ENCODE measurements at regions not wholly inside any gene's neighbourhood (a gene's known extent, or its start where the extent isn't known, plus 50 kb on each side); places are given as distances from the start of the nearest gene placed in this dataset.

GRCh38 chr13:103695320-103695719, 629.1 kb upstream of the SLC10A2 start:
- no peaks in the 10 kb centered on the region for H3K27me3 ChIP-seq (ENCODE audit: insufficient read depth, low read length)
- H3K9ac ChIP-seq (ENCODE audit: low read length) = no peak overlapping the region
- H3K9me2 ChIP-seq (ENCODE audit: low read depth, low read length) = no peaks in the 10 kb centered on the region
- no peak overlapping the region for H3K4me2 ChIP-seq (ENCODE audit: low read length)
- no peak overlapping the region for H3K4me3 ChIP-seq (ENCODE audit: low read depth, low read length, poor library complexity, severe bottlenecking)
- TF ChIP-seq EZH2 (IDR thresholded peaks at IDR 0.05; ENCODE audit: borderline replicate concordance, low read length) = no peak
- TF ChIP-seq CTCF (IDR thresholded peaks at IDR 0.05; ENCODE audit: low read length) = no peak
- no peak overlapping the region for H3K27ac ChIP-seq (ENCODE audit: low read depth, low read length, poor library complexity, severe bottlenecking)
- H3K79me2 ChIP-seq (ENCODE audit: insufficient read depth, low read length) = no peaks in the 10 kb centered on the region
- no peaks in the 10 kb centered on the region for H4K20me1 ChIP-seq (ENCODE audit: insufficient read depth, low read length)
- no peaks in the 10 kb centered on the region for H3K9me3 ChIP-seq (ENCODE audit: low read length)
- H3K4me1 ChIP-seq (ENCODE audit: insufficient read depth, low read length, severe bottlenecking) = no peaks in the 10 kb centered on the region
- no peaks in the 10 kb centered on the region for H3K36me3 ChIP-seq (ENCODE audit: insufficient read depth, low read length)
- no peak overlapping the region for H2AFZ ChIP-seq (ENCODE audit: low read length)
- no peaks in the 10 kb centered on the region for H3F3A ChIP-seq (ENCODE audit: insufficient read depth, low read length)

- Histone ChIP-seq H3K9ac (ENCODE audit: low read length) (no peak overlapping the region), H3K36me3 (ENCODE audit: insufficient read depth, low read length) (no peaks in the 10 kb centered on the region), H3K4me3 (ENCODE audit: low read depth, low read length, poor library complexity, severe bottlenecking) (no peak overlapping the region), H3F3A (ENCODE audit: insufficient read depth, low read length) (no peaks in the 10 kb centered on the region), H3K27ac (ENCODE audit: low read depth, low read length, poor library complexity, severe bottlenecking) (no peak overlapping the region), H3K27me3 (ENCODE audit: insufficient read depth, low read length) (no peaks in the 10 kb centered on the region), H2AFZ (ENCODE audit: low read length) (no peak overlapping the region), H3K79me2 (ENCODE audit: insufficient read depth, low read length) (no peaks in the 10 kb centered on the region), H3K9me3 (ENCODE audit: low read length) (no peaks in the 10 kb centered on the region), H3K4me2 (ENCODE audit: low read length) (no peak overlapping the region), H3K9me2 (ENCODE audit: low read depth, low read length) (no peaks in the 10 kb centered on the region), H4K20me1 (ENCODE audit: insufficient read depth, low read length) (no peaks in the 10 kb centered on the region), H3K4me1 (ENCODE audit: insufficient read depth, low read length, severe bottlenecking) (no peaks in the 10 kb centered on the region)
- no peak for TF ChIP-seq EZH2 (IDR thresholded peaks at IDR 0.05; ENCODE audit: borderline replicate concordance, low read length)
- TF ChIP-seq CTCF (IDR thresholded peaks at IDR 0.05; ENCODE audit: low read length) = no peak
These were observed 628.3 kb upstream of the SLC10A2 start for GRCh38 chr13:103694471-103694870.

GRCh38 chr13:103694033-103694432, 627.8 kb upstream of the SLC10A2 start:
- Histone ChIP-seq H3K9me3 (ENCODE audit: low read length) (no peaks in the 10 kb centered on the region), H3F3A (ENCODE audit: insufficient read depth, low read length) (no peaks in the 10 kb centered on the region), H3K36me3 (ENCODE audit: insufficient read depth, low read length) (no peaks in the 10 kb centered on the region), H3K9ac (ENCODE audit: low read length) (no peak overlapping the region), H3K27me3 (ENCODE audit: insufficient read depth, low read length) (no peaks in the 10 kb centered on the region), H3K9me2 (ENCODE audit: low read depth, low read length) (no peaks in the 10 kb centered on the region), H3K4me3 (ENCODE audit: low read depth, low read length, poor library complexity, severe bottlenecking) (no peak overlapping the region), H4K20me1 (ENCODE audit: insufficient read depth, low read length) (no peaks in the 10 kb centered on the region), H3K4me1 (ENCODE audit: insufficient read depth, low read length, severe bottlenecking) (no peaks in the 10 kb centered on the region), H3K79me2 (ENCODE audit: insufficient read depth, low read length) (no peaks in the 10 kb centered on the region), H2AFZ (ENCODE audit: low read length) (no peak overlapping the region), H3K4me2 (ENCODE audit: low read length) (no peak overlapping the region), H3K27ac (ENCODE audit: low read depth, low read length, poor library complexity, severe bottlenecking) (no peak overlapping the region)
- TF ChIP-seq CTCF (IDR thresholded peaks at IDR 0.05; ENCODE audit: low read length) (no peak), EZH2 (IDR thresholded peaks at IDR 0.05; ENCODE audit: borderline replicate concordance, low read length) (no peak)
